Stimulated activated CD8-positive, alpha-beta memory T cell treated with anti-CD3 and anti-CD28 coated beads, Interleukin-2, amount 100 ng/mL, for 48 hours (primary cell): ENCODE measurements at regions not wholly inside any gene's neighbourhood (a gene's known extent, or its start where the extent isn't known, plus 50 kb on each side); places are given as distances from the start of the nearest gene placed in this dataset.

Experiments used
- DNase-seq, 2 donors: peaks; one replicate each; pipeline ENCODE4 v3.0.0-alpha.2; 2020; ENCODE audit warnings: low read depth in 2 of 2

- DNase-seq, result no peak
Observed at GRCh38 chr14:25756876-25757275, 706.9 kb upstream of the STXBP6 start.

- DNase-seq, result no peak
Observed at GRCh38 chr14:25753130-25753529, 703.2 kb upstream of the STXBP6 start.

- no peak for DNase-seq
Observed at GRCh38 chr14:25750436-25750835, 700.5 kb upstream of the STXBP6 start.
